Trophoblast cell (in vitro differentiated cells and primary cell): ENCODE measurements at regions not wholly inside any gene's neighbourhood (a gene's known extent, or its start where the extent isn't known, plus 50 kb on each side); places are given as distances from the start of the nearest gene placed in this dataset.

Experiments
- DNase-seq, 2 donors: peaks; one replicate each; pipeline ENCODE4 v3.0.0-alpha.2; 2016
- H2AFZ ChIP-seq: 2 replicates; pipeline ENCODE4 v1.6.1; 2013; ENCODE audit warnings: low read length, moderate library complexity, mild to moderate bottlenecking; ENCODE audit not compliant: insufficient read depth, poor library complexity
- H2AK5ac ChIP-seq: 2 replicates; pipeline ENCODE4 v1.6.1; 2013; ENCODE audit warnings: mild to moderate bottlenecking, low read length
- H2BK120ac ChIP-seq: 2 replicates; pipeline ENCODE4 v1.6.1; 2013; ENCODE audit warnings: low read length, mild to moderate bottlenecking, moderate library complexity; ENCODE audit not compliant: insufficient read depth, poor library complexity
- H2BK12ac ChIP-seq: 2 replicates; pipeline ENCODE4 v1.6.1; 2013; ENCODE audit warnings: mild to moderate bottlenecking, low read length, moderate library complexity
- H2BK5ac ChIP-seq: 2 replicates; pipeline ENCODE4 v1.6.1; 2013; ENCODE audit warnings: low read length, low read depth, moderate library complexity, mild to moderate bottlenecking; ENCODE audit not compliant: poor library complexity
- H3K14ac ChIP-seq: 2 replicates; pipeline ENCODE4 v1.6.1; 2013; ENCODE audit warnings: mild to moderate bottlenecking, low read length
- H3K18ac ChIP-seq: 2 replicates; pipeline ENCODE4 v1.6.1; 2013; ENCODE audit warnings: mild to moderate bottlenecking, low read length
- H3K23ac ChIP-seq: 2 replicates; pipeline ENCODE4 v1.6.1; 2013; ENCODE audit warnings: low read length
- H3K27ac ChIP-seq: 2 replicates; pipeline ENCODE4 v1.5.1; 2013; ENCODE audit warnings: low read depth, mild to moderate bottlenecking, inconsistent platforms, low read length, moderate library complexity
- H3K27me3 ChIP-seq: 2 replicates; pipeline ENCODE4 v1.6.1; 2013; ENCODE audit warnings: inconsistent platforms, mild to moderate bottlenecking, low read length, moderate library complexity; ENCODE audit not compliant: insufficient read depth
- H3K36me3 ChIP-seq, 2 experiments: 1 replicate in 1 of 2; 2 replicates in 1 of 2; pipeline ENCODE4 v1.6.1; 2013; ENCODE audit warnings: low read length in 2 of 2, mild to moderate bottlenecking in 2 of 2, moderate library complexity in 1 of 2; ENCODE audit not compliant: insufficient read depth in 2 of 2, control insufficient read depth in 1 of 2
- H3K4ac ChIP-seq: 2 replicates; pipeline ENCODE4 v1.6.1; 2013; ENCODE audit warnings: low read depth, mild to moderate bottlenecking, low read length, moderate library complexity
- H3K4me1 ChIP-seq, 2 experiments: 1 replicate in 1 of 2; 2 replicates in 1 of 2; pipeline ENCODE4 v1.6.1; 2013; ENCODE audit warnings: low read length in 2 of 2, mild to moderate bottlenecking in 2 of 2, moderate library complexity in 1 of 2; ENCODE audit not compliant: insufficient read depth in 2 of 2, control insufficient read depth in 1 of 2
- H3K4me2 ChIP-seq: 2 replicates; pipeline ENCODE4 v1.6.1; 2013; ENCODE audit warnings: inconsistent platforms, mild to moderate bottlenecking, low read length, moderate library complexity
- H3K4me3 ChIP-seq: 2 replicates; pipeline ENCODE4 v1.5.1; 2013; ENCODE audit warnings: mild to moderate bottlenecking, low read depth, low read length, inconsistent platforms
- H3K79me1 ChIP-seq: one replicate; pipeline ENCODE4 v1.6.1; 2013; ENCODE audit warnings: low read length
- H3K79me2 ChIP-seq: 2 replicates; pipeline ENCODE4 v1.6.1; 2013; ENCODE audit warnings: low read length, mild to moderate bottlenecking; ENCODE audit not compliant: control insufficient read depth, insufficient read depth, poor library complexity
- H3K9ac ChIP-seq: 2 replicates; pipeline ENCODE4 v1.6.1; 2013; ENCODE audit warnings: mild to moderate bottlenecking, low read length
- H3K9me3 ChIP-seq: 2 replicates; pipeline ENCODE4 v1.6.1; 2013; ENCODE audit warnings: low read depth, mild to moderate bottlenecking, control low read depth, inconsistent platforms, low read length; ENCODE audit not compliant: insufficient read depth
- H4K12ac ChIP-seq: 2 replicates; pipeline ENCODE4 v1.6.1; 2013; ENCODE audit warnings: low read depth, mild to moderate bottlenecking, low read length, moderate library complexity
- H4K8ac ChIP-seq: 2 replicates; pipeline ENCODE4 v1.6.1; 2013; ENCODE audit warnings: low read depth, mild to moderate bottlenecking, low read length, moderate library complexity
- H4K91ac ChIP-seq: one replicate; pipeline ENCODE4 v1.6.1; 2013; ENCODE audit warnings: low read depth, mild to moderate bottlenecking, low read length, moderate library complexity
- WGBS: extraction: QIAGEN DNeasy Blood & Tissue Kit; methylation state at CpG from one replicate; pipeline ENCODE4 v1.1.7; 2013; ENCODE audit warnings: missing lambda C conversion rate; ENCODE audit not compliant: insufficient read length, insufficient coverage; ENCODE audit errors: extremely low coverage; 5-methylcytosine and 5-hydroxymethylcytosine counted together

DNA sequence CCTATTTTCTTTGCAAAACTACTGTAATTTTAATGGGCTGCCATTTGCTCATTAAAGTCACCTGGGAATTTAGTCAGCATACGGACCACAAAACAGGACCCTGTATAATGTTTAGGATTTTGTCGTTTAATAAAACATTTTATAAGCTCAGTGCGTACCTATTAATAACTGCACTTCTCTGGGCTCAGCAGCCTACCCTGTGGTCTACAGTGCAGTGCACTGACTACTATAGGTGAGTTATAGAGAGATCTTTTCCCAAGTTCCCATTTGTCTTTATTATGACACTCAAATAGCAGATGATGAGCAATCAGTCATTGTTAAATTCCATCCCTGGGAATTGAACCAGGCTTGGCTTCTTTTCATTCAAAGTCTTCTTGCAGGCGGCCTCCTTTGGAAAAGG is 433.4 kb upstream of the NFE2L3 start:
- Histone ChIP-seq H4K8ac (no peak overlapping the region), H3K4ac (no peak overlapping the region), H3K9me3 (no peaks in the 10 kb centered on the region), H3K27ac (peak overlapping the region; percentile 31), H3K79me1 (peaks cover 36% of the 10 kb centered on the region), H2AK5ac (no peak overlapping the region), H3K36me3 (no peaks in the 10 kb centered on the region), H3K9ac (no peak overlapping the region), H3K14ac (no peak overlapping the region), H3K27me3 (no peaks in the 10 kb centered on the region), H3K79me2 (peaks cover 5% of the 10 kb centered on the region), H2BK12ac (no peak overlapping the region), H2BK5ac (no peak overlapping the region), H3K4me1 (peaks cover 10 to 17% of the 10 kb centered on the region in 2 experiments), H4K12ac (no peak overlapping the region), H2BK120ac (peak overlapping the region; percentile 52), H3K4me3 (no peak overlapping the region), H3K4me2 (no peak overlapping the region), H3K23ac (no peak overlapping the region), H3K18ac (no peak overlapping the region), H4K91ac (peak overlapping the region; percentile 83), H2AFZ (no peak overlapping the region)
- no CpG with 5 or more reads among the region's 4 CpGs for WGBS
- no peak for DNase-seq

DNA sequence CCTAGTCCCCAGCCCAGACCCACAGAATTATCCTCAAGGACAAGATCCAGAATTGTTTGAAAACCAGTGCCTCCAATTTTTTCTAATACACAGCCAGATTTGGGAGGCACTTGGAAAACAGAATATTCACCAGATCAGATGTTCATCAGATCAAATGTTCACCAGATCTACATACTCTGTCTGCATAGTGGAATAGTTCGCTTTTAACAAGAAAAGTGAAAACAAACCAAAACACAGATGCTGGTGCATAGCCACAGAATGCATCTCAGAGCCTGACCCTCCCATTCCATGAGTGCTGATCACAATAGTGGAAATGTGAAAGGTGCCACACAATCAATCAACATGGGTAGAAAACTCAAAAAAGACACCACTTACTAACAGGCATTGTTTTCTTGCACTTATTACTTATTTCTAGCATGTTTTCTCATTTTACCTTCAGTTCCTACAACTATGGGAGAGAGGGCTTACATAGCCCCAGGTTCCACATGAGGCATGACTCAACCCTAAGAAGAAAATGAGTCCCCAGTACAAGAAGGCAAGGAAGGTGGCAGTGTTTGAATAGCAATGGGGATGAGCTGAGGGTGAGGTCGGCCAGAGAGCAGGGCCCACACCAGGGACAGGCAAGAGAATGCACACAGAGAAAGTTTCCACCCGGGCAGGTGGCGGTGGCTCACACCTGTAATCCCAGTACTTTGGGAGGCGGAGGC is 432.7 kb upstream of the NFE2L3 start:
- H4K12ac ChIP-seq = peak overlapping the region; percentile 44
- H3K9me3 ChIP-seq = no peaks in the 10 kb centered on the region
- peak overlapping the region; percentile 93 for H3K14ac ChIP-seq
- peak overlapping the region; percentile 81 for H3K4ac ChIP-seq
- no peak overlapping the region for H3K4me3 ChIP-seq
- WGBS = no CpG with 5 or more reads among the region's 5 CpGs
- peaks cover 5% of the 10 kb centered on the region for H3K79me2 ChIP-seq
- H2BK120ac ChIP-seq = peak overlapping the region; percentile 98
- DNase-seq = no peak
- peak overlapping the region; percentile 77 for H4K8ac ChIP-seq
- H2BK12ac ChIP-seq = peak overlapping the region; percentile 93
- no peaks in the 10 kb centered on the region for H3K27me3 ChIP-seq
- H3K36me3 ChIP-seq = no peaks in the 10 kb centered on the region
- peak overlapping the region; percentile 99 for H2AK5ac ChIP-seq
- H3K23ac ChIP-seq = no peak overlapping the region
- no peak overlapping the region for H3K9ac ChIP-seq
- no peak overlapping the region for H3K4me2 ChIP-seq
- H3K27ac ChIP-seq = peak overlapping the region; percentile 31
- H3K4me1 ChIP-seq = peaks cover 8 to 13% of the 10 kb centered on the region in 2 experiments
- H3K79me1 ChIP-seq = peaks cover 36% of the 10 kb centered on the region
- H2BK5ac ChIP-seq = peak overlapping the region; percentile 81
- H4K91ac ChIP-seq = peak overlapping the region; percentile 96
- H3K18ac ChIP-seq = peak overlapping the region; percentile 93
- peak overlapping the region; percentile 63 for H2AFZ ChIP-seq

DNA sequence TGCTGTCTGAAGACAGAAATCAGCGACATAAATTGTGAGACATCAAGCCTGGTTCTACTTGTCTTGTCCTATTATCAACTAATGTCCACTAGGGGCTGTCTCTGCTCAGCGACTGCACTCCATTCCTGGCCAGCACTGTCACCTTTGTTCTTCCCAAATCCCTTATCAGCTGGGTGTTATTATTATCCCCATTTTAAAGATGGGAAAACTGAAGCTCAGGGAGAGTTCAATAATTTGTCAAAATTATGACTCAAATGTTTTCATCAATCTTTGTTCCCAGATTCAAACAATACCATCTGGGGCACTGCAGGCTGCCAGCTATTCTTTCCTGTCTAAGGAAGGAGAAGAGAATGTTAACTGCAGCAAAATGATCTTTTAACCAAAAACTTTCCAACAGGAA is 431.6 kb upstream of the NFE2L3 start:
- no peak overlapping the region for H4K12ac ChIP-seq
- H3K18ac ChIP-seq = peak overlapping the region; percentile 70
- H3K36me3 ChIP-seq = no peaks in the 10 kb centered on the region
- H4K8ac ChIP-seq = peak overlapping the region; percentile 58
- H4K91ac ChIP-seq = peak overlapping the region; percentile 99
- no peak overlapping the region for H3K4me2 ChIP-seq
- no peak overlapping the region for H3K23ac ChIP-seq
- no peak overlapping the region for H3K27ac ChIP-seq
- no peaks in the 10 kb centered on the region for H3K9me3 ChIP-seq
- H3K79me1 ChIP-seq = peaks cover 45% of the 10 kb centered on the region
- peak overlapping the region; percentile 57 for H3K14ac ChIP-seq
- peak overlapping the region; percentile 37 for H2AFZ ChIP-seq
- peak overlapping the region; percentile 97 for H2BK120ac ChIP-seq
- H2AK5ac ChIP-seq = peak overlapping the region; percentile 91
- peaks cover 6% of the 10 kb centered on the region for H3K79me2 ChIP-seq
- peak overlapping the region; percentile 93 for H2BK12ac ChIP-seq
- H2BK5ac ChIP-seq = peak overlapping the region; percentile 93
- H3K27me3 ChIP-seq = no peaks in the 10 kb centered on the region
- WGBS = no CpG with 5 or more reads among the region's 2 CpGs
- peak in 1 of 2 donors; percentile 42 for DNase-seq
- H3K4me1 ChIP-seq = peaks cover 4 to 12% of the 10 kb centered on the region in 2 experiments
- H3K4ac ChIP-seq = peak overlapping the region; percentile 60
- no peak overlapping the region for H3K4me3 ChIP-seq
- H3K9ac ChIP-seq = no peak overlapping the region

DNA sequence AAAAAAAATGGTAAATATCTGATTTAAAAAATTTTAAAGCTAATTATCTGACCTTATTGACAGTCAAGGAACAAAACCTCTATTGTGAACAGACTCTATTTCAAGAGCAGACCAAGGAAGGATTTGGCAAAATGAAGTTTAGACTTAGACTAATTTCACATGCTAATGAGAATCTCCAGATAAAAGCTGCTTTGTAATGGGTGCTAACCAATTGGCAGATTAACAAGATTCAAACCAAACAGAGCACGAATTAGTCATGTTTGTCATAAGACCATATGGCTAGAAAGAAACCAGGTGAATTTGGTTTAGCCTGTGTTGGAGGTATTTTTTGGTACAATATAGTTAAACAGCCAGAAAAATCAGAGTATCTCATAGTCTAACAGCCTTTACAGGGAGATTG is 429.1 kb upstream of the NFE2L3 start:
- Histone ChIP-seq H3K4me1 (peaks cover 7 to 14% of the 10 kb centered on the region in 2 experiments), H3K4me2 (no peak overlapping the region), H3K79me2 (peaks cover 11% of the 10 kb centered on the region), H3K4ac (no peak overlapping the region), H3K14ac (no peak overlapping the region), H3K36me3 (no peaks in the 10 kb centered on the region), H3K27ac (no peak overlapping the region), H2AFZ (no peak overlapping the region), H2BK120ac (no peak overlapping the region), H2BK5ac (no peak overlapping the region), H3K27me3 (no peaks in the 10 kb centered on the region), H2BK12ac (no peak overlapping the region), H3K9me3 (no peaks in the 10 kb centered on the region), H3K9ac (no peak overlapping the region), H2AK5ac (no peak overlapping the region), H3K23ac (no peak overlapping the region), H4K91ac (no peak overlapping the region), H3K79me1 (peaks cover 45% of the 10 kb centered on the region), H3K4me3 (no peak overlapping the region), H3K18ac (no peak overlapping the region), H4K8ac (no peak overlapping the region), H4K12ac (no peak overlapping the region)
- WGBS = no CpG with 5 or more reads among the region's 1 CpG
- no peak for DNase-seq
